Ectodermal cell (in vitro differentiated cells): ENCODE measurements at regions not wholly inside any gene's neighbourhood (a gene's known extent, or its start where the extent isn't known, plus 50 kb on each side); places are given as distances from the start of the nearest gene placed in this dataset.

Source experiments
- H3K27ac ChIP-seq: 2 replicates; pipeline ENCODE4 v1.7.0; 2013; ENCODE audit warnings: mild to moderate bottlenecking, low read depth, low read length; ENCODE audit not compliant: insufficient read depth, poor library complexity, severe bottlenecking
- H3K27me3 ChIP-seq: 2 replicates; pipeline ENCODE4 v1.7.0; 2013; ENCODE audit warnings: mild to moderate bottlenecking, low read length; ENCODE audit not compliant: insufficient read depth, control insufficient read depth, poor library complexity, severe bottlenecking
- H3K36me3 ChIP-seq: one replicate; pipeline ENCODE4 v1.7.0; 2013; ENCODE audit warnings: low read length; ENCODE audit not compliant: control insufficient read depth, insufficient read depth
- H3K4me1 ChIP-seq: one replicate; pipeline ENCODE4 v1.7.0; 2013; ENCODE audit warnings: low read length; ENCODE audit not compliant: control insufficient read depth, insufficient read depth
- H3K4me3 ChIP-seq: 2 replicates; pipeline ENCODE4 v1.7.0; 2013; ENCODE audit warnings: low read depth, low read length, control low read depth; ENCODE audit not compliant: insufficient read depth
- H3K9me3 ChIP-seq: 2 replicates; pipeline ENCODE4 v1.7.0; 2013; ENCODE audit warnings: mild to moderate bottlenecking, low read length, moderate library complexity; ENCODE audit not compliant: control insufficient read depth
- WGBS, 2 experiments: methylation state at CpG; one replicate each; pipeline ENCODE4 v1.1.7; 2013; ENCODE audit warnings: missing lambda C conversion rate in 2 of 2; 5-methylcytosine and 5-hydroxymethylcytosine counted together

DNA sequence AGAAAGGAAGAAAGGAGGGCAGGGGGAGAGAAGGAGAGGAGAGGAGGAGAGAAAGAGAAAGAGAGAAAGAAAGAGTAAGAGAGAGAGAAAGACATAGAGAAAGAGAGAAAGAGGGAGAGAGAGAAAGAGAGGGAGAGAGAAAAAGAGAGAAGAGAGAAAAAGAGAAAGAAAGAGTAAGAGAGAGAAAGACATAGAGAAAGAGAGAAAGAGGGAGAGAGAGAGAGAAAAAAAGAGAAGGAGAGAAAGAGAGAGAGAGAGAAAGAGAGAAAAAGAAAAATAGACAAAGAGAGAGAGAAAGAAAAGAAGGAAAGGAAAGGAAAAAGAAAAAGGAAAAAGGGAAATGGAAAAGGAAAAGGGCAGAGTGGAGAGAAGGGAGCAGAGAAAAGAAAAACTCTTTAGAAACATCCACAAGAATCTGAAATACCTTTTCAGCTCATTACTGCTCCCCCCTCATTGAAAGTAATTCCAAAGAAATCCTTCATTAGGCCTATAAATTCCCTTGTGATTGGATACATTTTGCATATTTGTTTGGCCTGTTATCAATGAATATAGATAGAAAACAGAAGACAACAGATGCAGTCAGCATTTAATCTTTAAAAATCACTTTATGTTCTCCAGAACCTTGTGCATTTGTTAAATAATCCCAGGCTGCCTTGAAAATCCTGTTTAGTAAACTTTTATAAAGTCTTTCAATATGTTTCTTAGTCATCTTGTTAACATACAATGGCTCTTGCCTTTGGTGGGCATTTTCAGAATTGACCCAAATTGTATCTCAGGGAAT, 411.5 kb downstream of the NFIB start:
- Histone ChIP-seq H3K9me3 (no peaks in the 10 kb centered on the region), H3K27me3 (no peaks in the 10 kb centered on the region), H3K4me1 (no peaks in the 10 kb centered on the region), H3K36me3 (no peaks in the 10 kb centered on the region), H3K4me3 (no peak overlapping the region), H3K27ac (no peak overlapping the region)

- WGBS, 2 experiments = 85 to 98% methylated on average over 3 of the region's 3 CpGs
Observed at GRCh38 chr9:13901176-13901575, 412.8 kb downstream of the NFIB start.

DNA sequence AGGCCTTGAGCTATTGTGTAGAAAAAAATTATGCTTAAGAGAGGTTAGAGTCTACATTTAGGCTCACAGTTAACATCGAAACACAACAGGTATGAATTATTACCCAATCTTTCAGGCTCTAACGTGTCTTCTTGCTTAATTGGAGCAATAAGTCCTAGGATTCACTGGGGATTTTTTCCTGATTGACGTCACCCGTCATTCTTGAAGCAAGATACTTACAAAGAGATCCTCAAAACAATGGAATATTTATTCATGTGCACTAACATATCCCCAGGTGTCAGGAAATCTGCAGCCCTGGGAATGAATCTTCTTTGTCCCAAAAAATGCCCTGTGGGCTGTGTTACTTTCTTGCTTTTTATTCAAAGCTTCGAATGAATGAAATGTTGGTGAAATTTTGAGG, 413.5 kb downstream of the NFIB start:
- Histone ChIP-seq H3K36me3 (no peaks in the 10 kb centered on the region), H3K27me3 (no peaks in the 10 kb centered on the region), H3K4me3 (no peak overlapping the region), H3K9me3 (no peaks in the 10 kb centered on the region), H3K4me1 (no peaks in the 10 kb centered on the region), H3K27ac (no peak overlapping the region)
- WGBS, 2 experiments = 69 to 85% methylated on average over 5 of the region's 5 CpGs

More at GRCh38 chr9:13901176-13901575, 412.8 kb downstream of the NFIB start:
- H3K27ac ChIP-seq = no peak overlapping the region
- H3K27me3 ChIP-seq = no peaks in the 10 kb centered on the region
- H3K9me3 ChIP-seq = no peaks in the 10 kb centered on the region
- no peak overlapping the region for H3K4me3 ChIP-seq
- no peaks in the 10 kb centered on the region for H3K4me1 ChIP-seq
- no peaks in the 10 kb centered on the region for H3K36me3 ChIP-seq

GRCh38 chr9:13899924-13900323, 414.0 kb downstream of the NFIB start:
- Histone ChIP-seq H3K4me3 (no peak overlapping the region), H3K9me3 (no peaks in the 10 kb centered on the region), H3K27ac (no peak overlapping the region), H3K27me3 (no peaks in the 10 kb centered on the region), H3K36me3 (no peaks in the 10 kb centered on the region), H3K4me1 (no peaks in the 10 kb centered on the region)
- 84 to 86% methylated on average over 7 of the region's 7 CpGs for WGBS, 2 experiments

- 71 to 92% methylated on average over 2 of the region's 2 CpGs for WGBS, 2 experiments
Observed at GRCh38 chr9:13898957-13899356, 415.0 kb downstream of the NFIB start.

DNA sequence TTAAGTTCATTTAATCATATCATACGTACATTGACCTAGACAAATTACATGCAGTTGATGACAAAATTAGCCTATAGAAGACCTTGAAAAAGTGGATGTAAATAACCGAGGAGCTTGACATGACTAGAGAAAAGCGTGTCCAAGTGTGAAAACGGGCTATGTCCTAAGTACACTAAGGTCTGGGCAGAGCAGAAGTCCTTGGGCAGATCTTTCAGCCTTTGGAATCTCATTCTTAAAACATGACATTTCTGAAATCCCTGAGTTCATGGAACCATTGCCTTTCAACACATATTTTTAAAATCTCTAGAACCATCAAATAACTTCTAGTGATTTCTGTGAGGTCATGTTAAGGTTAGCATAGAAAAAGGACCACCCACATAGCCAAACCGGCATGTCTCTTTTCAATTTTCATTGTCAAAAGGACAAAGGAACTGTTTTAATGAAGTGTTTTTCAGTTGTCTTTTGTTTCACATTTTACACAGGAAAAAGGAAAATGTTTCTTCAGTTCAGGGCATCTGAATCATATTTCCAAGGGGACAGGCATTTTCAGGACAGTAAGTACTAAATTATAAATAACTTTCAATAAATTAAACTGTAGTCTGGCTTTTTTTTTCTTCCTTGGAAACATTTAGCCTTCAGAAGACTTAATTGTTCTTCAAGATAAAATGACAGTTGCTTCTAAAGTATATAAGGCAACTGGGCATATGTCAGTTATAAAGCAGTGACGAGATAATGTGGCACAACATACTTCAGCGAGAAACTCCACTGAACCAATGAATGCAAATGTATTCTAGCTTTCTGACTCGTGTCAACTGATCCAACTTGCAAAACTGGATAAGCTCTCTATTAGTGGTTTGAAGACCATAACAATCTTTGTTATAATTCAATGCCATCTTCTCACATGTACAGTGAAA, 416.8 kb downstream of the NFIB start:
- Histone ChIP-seq H3K4me1 (no peaks in the 10 kb centered on the region), H3K36me3 (no peaks in the 10 kb centered on the region), H3K27me3 (no peaks in the 10 kb centered on the region), H3K4me3 (no peak overlapping the region), H3K9me3 (no peaks in the 10 kb centered on the region), H3K27ac (no peak overlapping the region)
- 79 to 90% methylated on average over 6 to 8 of the region's 8 CpGs for whole genome bisulfite sequencing, 2 experiments

More at GRCh38 chr9:13898957-13899356, 415.0 kb downstream of the NFIB start:
- H3K27me3 ChIP-seq = no peaks in the 10 kb centered on the region
- H3K9me3 ChIP-seq = no peaks in the 10 kb centered on the region
- H3K4me3 ChIP-seq = no peak overlapping the region
- H3K36me3 ChIP-seq = no peaks in the 10 kb centered on the region
- H3K27ac ChIP-seq = no peak overlapping the region
- no peaks in the 10 kb centered on the region for H3K4me1 ChIP-seq

DNA sequence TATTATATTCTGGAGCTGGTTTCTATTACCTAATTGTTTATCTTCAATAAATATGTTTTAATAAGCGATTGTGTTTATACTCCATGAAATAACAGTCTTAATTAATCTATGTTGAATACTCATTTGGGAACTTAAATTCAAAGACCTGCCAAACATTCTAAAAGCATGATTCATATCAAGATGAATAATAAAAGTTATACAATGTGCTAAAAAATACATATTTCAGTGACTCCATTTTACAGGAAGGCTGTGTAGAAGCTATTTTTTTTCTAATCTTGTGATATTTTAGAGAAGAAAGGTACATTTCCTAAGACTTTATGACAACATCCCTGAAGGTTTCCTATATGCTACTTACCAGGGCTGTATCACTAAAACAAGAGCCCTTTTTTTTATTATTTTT, 417.9 kb downstream of the NFIB start:
- Histone ChIP-seq H3K36me3 (no peaks in the 10 kb centered on the region), H3K4me3 (no peak overlapping the region), H3K27ac (no peak overlapping the region), H3K9me3 (no peaks in the 10 kb centered on the region), H3K27me3 (no peaks in the 10 kb centered on the region), H3K4me1 (no peaks in the 10 kb centered on the region)
- no CpG with 5 or more reads among the region's 1 CpG for WGBS, 2 experiments

DNA sequence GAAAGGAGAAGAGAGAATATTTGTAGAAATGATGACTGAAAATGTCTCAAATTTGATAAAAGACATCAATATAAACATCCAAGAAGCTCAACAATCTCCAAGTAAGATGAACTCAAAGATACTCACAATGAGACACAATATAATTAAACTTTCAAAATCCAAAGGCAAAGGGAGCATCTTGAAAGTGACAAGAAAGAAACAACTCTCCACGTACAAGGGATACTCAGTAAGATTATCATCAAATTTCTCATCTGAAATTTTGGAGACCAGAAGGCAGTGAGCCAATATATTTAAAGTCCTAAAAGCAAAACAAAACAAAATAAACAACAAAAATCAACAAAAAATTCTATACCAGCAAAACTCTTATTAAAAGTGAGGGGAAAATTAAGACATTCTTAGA, 428.7 kb downstream of the NFIB start:
- Histone ChIP-seq H3K27ac (no peak overlapping the region), H3K36me3 (no peaks in the 10 kb centered on the region), H3K27me3 (no peaks in the 10 kb centered on the region), H3K4me3 (no peak overlapping the region), H3K4me1 (no peaks in the 10 kb centered on the region), H3K9me3 (no peaks in the 10 kb centered on the region)
- WGBS, 2 experiments = 87 to 100% methylated on average over 1 of the region's 1 CpG

GRCh38 chr9:13879981-13880380, 434.0 kb downstream of the NFIB start:
- H3K27ac ChIP-seq = no peak overlapping the region
- H3K27me3 ChIP-seq = no peaks in the 10 kb centered on the region
- no peak overlapping the region for H3K4me3 ChIP-seq
- H3K9me3 ChIP-seq = no peaks in the 10 kb centered on the region
- WGBS, 2 experiments = 100% methylated on average over 1 of the region's 1 CpG
- no peaks in the 10 kb centered on the region for H3K36me3 ChIP-seq
- no peaks in the 10 kb centered on the region for H3K4me1 ChIP-seq

DNA sequence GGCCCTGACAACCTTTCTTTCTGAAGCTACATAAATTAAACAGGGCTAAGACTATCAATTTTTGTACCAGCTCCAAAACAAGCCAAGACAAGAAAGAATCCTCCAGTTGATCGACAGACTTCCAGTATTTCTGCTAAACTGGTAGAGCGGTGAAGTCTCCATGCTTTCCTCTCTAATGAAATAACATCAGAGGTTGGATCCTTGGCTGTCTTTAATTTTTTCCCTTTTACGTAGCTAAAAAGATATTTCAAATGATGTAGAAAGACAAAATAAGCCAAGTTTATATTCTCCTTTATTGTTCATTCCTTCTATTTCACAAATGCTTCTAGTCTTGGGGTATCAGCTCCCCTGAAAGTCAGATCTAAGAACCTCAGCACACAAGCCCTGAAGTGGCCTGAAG, 434.9 kb downstream of the NFIB start:
- H3K36me3 ChIP-seq = no peaks in the 10 kb centered on the region
- H3K4me1 ChIP-seq = no peaks in the 10 kb centered on the region
- no peaks in the 10 kb centered on the region for H3K9me3 ChIP-seq
- H3K27me3 ChIP-seq = no peaks in the 10 kb centered on the region
- no peak overlapping the region for H3K27ac ChIP-seq
- H3K4me3 ChIP-seq = no peak overlapping the region
- 91 to 94% methylated on average over 2 to 3 of the region's 3 CpGs for WGBS, 2 experiments
